HG03354 (cell line): ENCODE measurements at regions not wholly inside any gene's neighbourhood (a gene's known extent, or its start where the extent isn't known, plus 50 kb on each side); places are given as distances from the start of the nearest gene placed in this dataset.

Experiments used
- ATAC-seq: cut with Tn5 transposase; IDR thresholded peaks from one replicate; pipeline ENCODE4 v1.9.1; 2021; ENCODE audit warnings: mild to moderate bottlenecking; ENCODE audit not compliant: unreplicated experiment, poor library complexity, severe bottlenecking

- ATAC-seq = no peak
Measured at GRCh38 chrX:40460926-40461325, 119.8 kb upstream of the ATP6AP2 start.

- ATAC-seq = no peak
Measured at GRCh38 chrX:40459571-40460158, 121.1 kb upstream of the ATP6AP2 start.

DNA sequence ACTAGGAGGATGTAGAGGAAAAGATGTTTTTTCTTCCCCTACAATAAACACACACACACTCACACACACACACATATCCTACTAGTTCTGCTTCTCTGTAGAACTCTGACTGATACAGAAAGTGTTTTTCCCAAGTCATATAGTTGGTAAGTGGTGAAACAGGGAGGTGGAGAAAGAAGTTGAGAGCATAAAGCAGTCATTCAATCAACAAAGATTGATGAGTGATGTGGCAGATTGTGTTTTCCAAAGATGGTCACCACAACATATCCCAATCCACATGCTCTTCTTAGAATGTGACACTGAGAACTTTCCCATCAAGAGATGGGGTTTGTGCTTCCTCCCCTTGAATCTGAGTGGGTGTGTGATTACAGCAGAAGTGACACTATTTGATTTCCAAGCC lies 123.4 kb upstream of the ATP6AP2 start:
- ATAC-seq = no peak

GRCh38 chrX:40452031-40452430 lies 128.7 kb upstream of the ATP6AP2 start:
- ATAC-seq = no peak

GRCh38 chrX:40449956-40450706 lies 130.6 kb upstream of the ATP6AP2 start:
- no peak for ATAC-seq

GRCh38 chrX:40449396-40449795 lies 131.4 kb upstream of the ATP6AP2 start:
- ATAC-seq = no peak

DNA sequence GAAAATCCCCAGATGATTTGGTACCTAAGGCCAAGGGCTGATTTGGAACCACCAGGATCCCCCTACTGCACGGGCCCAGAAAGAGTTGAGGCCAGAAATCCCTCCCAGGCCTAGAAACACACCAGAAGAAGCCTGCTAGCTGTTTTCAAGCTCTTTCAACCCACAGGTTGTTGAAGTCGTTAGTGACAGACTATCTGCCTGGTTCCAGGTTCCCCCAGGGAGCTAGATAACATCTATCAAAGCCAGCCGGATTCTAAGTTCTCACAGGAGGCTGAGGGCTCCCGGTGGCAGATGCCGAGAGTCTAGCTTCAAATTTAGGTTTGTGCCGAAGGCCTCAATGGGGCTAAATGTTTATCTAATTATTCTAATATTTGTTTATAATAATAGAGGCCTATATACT lies 132.0 kb upstream of the ATP6AP2 start:
- ATAC-seq = no peak

DNA sequence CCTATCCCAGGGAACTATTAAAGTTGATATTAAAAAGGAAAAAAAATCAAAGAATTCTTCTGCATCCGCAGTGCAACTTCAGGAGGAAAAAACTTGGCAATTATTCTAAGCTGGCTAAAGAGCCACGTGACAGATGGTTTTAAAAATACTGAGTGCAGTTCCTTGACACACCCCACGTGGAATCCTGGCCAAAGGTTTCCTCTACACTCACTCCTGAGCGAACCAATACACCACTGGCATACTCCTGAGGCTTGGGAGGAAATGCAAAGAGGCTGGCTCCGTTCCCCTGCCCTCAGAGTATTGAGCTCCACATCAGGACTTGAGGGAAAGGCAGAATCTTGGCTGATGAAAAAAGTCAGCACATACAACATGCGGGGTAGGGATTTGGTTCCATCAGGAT lies 133.8 kb upstream of the ATP6AP2 start:
- no peak for ATAC-seq

DNA sequence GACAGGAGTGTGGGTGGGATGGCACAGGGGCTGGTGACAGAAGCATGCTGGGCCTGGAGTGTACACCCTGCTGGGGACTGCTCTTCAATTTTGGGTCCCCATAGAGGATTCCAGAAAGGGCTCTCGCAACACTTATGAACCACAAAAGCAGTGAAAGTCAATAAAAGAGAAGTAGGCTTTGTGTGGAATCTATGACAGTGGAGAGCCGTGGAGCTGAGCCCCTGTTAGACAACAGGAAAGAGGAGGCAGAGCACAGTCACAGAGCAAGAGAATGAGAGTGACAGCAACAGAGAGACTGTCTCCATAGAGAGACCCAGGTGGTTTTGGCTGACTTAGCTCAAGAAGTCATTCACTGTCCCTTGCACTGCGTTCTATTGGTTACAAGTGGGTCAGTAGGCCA lies 135.1 kb upstream of the ATP6AP2 start:
- ATAC-seq = no peak

- ATAC-seq = no peak
Measured at GRCh38 chrX:40444798-40445496, 135.8 kb upstream of the ATP6AP2 start.

- ATAC-seq = no peak
Measured at GRCh38 chrX:40444133-40444532, 136.6 kb upstream of the ATP6AP2 start.

- no peak for ATAC-seq
Measured at GRCh38 chrX:40440866-40441265, 139.9 kb upstream of the ATP6AP2 start.

DNA sequence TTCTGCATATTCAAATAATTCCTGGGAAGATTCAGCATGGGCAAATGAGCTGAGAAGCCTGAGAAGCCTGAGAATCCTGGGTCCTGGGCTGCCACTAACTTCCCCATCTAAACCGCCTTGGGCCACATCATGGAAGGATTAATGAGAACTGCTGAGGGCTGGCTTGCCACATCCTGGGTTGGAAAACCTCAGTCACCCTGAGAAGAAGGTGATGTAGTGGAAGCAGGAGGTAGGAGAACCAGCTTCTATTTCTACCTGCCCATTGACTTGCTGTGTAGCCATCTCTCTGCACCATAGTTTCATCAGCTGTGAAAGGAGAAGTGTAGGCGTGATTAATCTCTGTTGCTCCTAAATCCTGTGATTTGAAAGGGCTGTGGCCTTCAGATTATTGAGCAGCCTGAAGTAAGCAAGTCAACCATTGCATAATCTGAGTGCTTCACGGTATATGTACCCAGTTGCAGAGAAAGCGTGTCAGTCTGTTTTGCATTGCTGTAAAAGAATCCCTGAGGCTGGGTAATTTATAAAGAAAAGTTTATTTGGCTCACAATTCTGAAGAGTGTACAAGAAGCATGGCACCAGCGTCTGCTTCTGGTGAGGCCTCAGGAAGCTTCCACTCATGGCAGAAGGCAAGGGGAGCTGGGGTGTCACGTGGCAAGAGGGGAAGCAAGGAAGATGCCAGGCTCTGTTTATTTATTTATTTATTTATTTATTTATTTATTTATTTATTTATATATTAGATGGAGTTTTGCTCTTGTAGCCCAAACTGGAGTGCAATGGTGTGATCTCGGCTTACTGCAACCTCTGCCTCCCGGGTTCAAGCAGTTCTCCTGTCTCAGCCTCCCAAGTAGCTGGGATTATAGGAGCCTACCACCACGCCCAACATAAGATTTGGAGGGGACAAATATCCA lies 140.9 kb upstream of the ATP6AP2 start:
- ATAC-seq = no peak

- ATAC-seq = no peak
Measured at GRCh38 chrX:40437348-40437747, 143.4 kb upstream of the ATP6AP2 start.

- no peak for ATAC-seq
Measured at GRCh38 chrX:40434947-40435346, 145.8 kb upstream of the ATP6AP2 start.

DNA sequence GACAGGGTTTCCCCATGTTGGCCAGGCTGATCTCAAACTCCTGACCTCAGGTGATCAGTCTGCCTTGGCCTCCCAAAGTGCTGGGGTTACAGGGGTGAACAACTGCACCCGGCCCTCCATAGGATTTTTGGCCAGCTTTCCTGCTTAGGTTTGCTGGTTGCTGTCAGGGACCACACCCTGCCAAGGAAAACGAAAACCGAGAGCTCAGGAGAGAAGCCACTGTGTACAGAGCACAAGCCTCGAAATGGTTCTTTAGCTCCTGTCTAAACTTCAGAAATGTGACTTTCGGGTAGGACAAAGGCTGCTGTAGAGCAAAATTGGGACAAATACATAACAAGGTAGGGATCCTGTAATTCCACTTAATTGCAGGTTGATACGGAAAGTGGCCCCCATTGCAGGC lies 146.3 kb upstream of the ATP6AP2 start:
- ATAC-seq = no peak

GRCh38 chrX:40433160-40433559 lies 147.6 kb upstream of the ATP6AP2 start:
- no peak for ATAC-seq

DNA sequence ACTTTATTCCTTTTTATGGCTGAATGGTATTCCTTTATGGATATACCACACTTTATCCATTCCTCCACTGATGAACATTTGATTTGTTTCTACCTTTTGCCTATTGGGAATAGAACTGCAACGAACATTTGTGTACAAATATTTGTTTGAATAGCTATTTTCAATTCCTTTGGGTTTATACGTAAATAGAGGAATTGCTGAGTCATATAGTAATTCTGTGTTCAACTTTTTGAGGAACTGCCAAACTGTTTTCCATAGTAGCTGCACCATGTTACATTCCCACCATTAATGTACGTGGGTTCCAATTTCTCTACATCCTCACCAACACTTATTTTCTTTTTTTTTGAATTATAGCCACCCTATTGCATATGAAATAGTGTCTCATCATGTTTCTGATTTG lies 156.5 kb upstream of the ATP6AP2 start:
- no peak for ATAC-seq

DNA sequence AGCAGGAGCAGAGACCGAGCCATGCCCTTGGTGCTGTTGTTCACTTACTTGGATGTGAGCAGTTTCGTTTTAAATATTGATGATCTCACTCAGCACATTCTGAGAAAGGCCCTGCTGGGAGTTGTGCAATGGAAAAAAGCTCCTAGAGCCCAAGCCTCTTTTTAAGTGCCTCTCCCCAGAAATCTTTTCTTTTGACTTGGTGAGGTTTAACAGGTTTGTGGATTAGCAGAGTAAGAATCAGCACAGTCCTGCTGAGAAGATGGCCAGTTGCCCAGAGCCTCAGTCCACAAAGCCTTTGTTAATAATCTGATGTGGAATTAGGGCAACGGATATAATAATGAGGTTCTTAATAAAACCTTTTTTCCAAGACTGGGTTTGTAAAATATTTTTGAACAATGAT lies 157.5 kb upstream of the ATP6AP2 start:
- no peak for ATAC-seq

DNA sequence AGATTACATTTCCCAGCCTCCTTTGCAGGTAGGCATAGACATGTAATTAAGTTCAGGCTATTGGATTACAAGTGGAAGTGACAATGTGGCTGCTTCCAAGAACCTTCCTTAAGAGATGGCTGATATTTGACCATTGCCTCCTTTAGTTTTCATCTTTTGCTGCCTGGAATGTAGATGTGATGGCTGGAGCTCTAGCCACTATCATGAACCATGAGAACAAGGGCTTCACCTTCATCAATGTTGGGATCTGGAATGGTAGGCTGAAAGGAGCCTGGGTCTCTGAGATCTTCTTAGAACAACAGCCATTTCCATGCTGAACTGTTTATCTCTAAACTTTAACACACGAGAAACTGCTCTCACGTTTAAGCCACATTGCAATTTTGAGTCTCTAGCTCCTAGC lies 158.7 kb upstream of the ATP6AP2 start:
- no peak for ATAC-seq
